HCT116 (cell line): ENCODE measurements at regions not wholly inside any gene's neighbourhood (a gene's known extent, or its start where the extent isn't known, plus 50 kb on each side); places are given as distances from the start of the nearest gene placed in this dataset.
"Not testable (repeated sequence)": the region's sequence is repeated elsewhere in the genome, so short reads cannot be mapped to it uniquely, and the experiment has no call there.

Experiments
- CBX3 ChIP-seq: IDR thresholded peaks from 2 replicates; pipeline ENCODE4 v1.6.1; 2012; ENCODE audit warnings: low read depth
- CTCF ChIP-seq, 3 experiments: fragments of 200-600 bp in 1 of 3; sonication (generic) in 1 of 3; IDR thresholded peaks in 2 of 3; conservative IDR thresholded peaks in 1 of 3; 2 replicates each; pipeline ENCODE4 v1.5.1; 2012 to 2017; ENCODE audit warnings: low read depth in 2 of 3, low read length in 2 of 3, antibody characterized with exemption in 1 of 3, borderline replicate concordance in 1 of 3, control low read depth in 1 of 3, mild to moderate bottlenecking in 1 of 3, mixed read lengths in 1 of 3, mixed run types in 1 of 3, moderate library complexity in 1 of 3; ENCODE audit not compliant: insufficient read depth in 1 of 3
- JUND ChIP-seq: IDR thresholded peaks from 2 replicates; pipeline ENCODE4 v1.6.1; 2012
- POLR2AphosphoS5 ChIP-seq: IDR thresholded peaks from 2 replicates; pipeline ENCODE4 v1.6.1; 2011; ENCODE audit warnings: mild to moderate bottlenecking, low read depth, low read length, moderate library complexity
- RAD21 ChIP-seq: IDR thresholded peaks from 2 replicates; pipeline ENCODE4 v1.6.1; 2012; ENCODE audit warnings: low read depth, mild to moderate bottlenecking

GRCh38 chr9:74424488-74424887 lies 72.6 kb upstream of the RORB start:
- TF ChIP-seq CTCF (IDR thresholded peaks at IDR 0.05 in 2 of 3, conservative IDR thresholded peaks at IDR 0.05 in 1 of 3; ENCODE audit: borderline replicate concordance in 1 of 3, insufficient read depth in 1 of 3, low read depth in 2 of 3, low read length in 2 of 3); JUND; CBX3; RAD21; POLR2AphosphoS5: not testable (repeated sequence)
